Adrenal gland (tissue), 5 donors: ENCODE measurements at regions not wholly inside any gene's neighbourhood (a gene's known extent, or its start where the extent isn't known, plus 50 kb on each side); places are given as distances from the start of the nearest gene placed in this dataset.

Experiments
- CTCF ChIP-seq, 6 experiments: fragments of 450-650 bp in 4 of 6; fragments of 200-600 bp in 2 of 6; sonication (generic) in 1 of 6; IDR thresholded peaks; 1 replicate in 5 of 6; 2 replicates in 1 of 6; pipeline versions ENCODE4 v1.5.1 to v1.8.0; 2016 to 2021; ENCODE audit warnings: antibody characterized with exemption in 6 of 6, mild to moderate bottlenecking in 2 of 6, moderate library complexity in 1 of 6
- POLR2A ChIP-seq, 2 donors: fragments of 450-650 bp; IDR thresholded peaks; one replicate each; pipeline ENCODE4 v1.6.1; 2017; ENCODE audit warnings: antibody characterized with exemption in 2 of 2, mild to moderate bottlenecking in 2 of 2, moderate library complexity in 1 of 2
- donor health status: DM: no; HTN: no; CAD: no.

- TF ChIP-seq CTCF (IDR thresholded peaks at IDR 0.05) (no peak), POLR2A (IDR thresholded peaks at IDR 0.05) (no peak)
Observed at GRCh38 chr10:43782814-43783213, 134.1 kb upstream of the ZNF32 start.
